K562 (cell line): ENCODE measurements at regions not wholly inside any gene's neighbourhood (a gene's known extent, or its start where the extent isn't known, plus 50 kb on each side); places are given as distances from the start of the nearest gene placed in this dataset.
"Not testable (repeated sequence)": the region's sequence is repeated elsewhere in the genome, so short reads cannot be mapped to it uniquely, and the experiment has no call there.

ENCODE experiments used
- HCFC1 ChIP-seq: IDR thresholded peaks from 2 replicates; pipeline ENCODE4 v1.6.1; 2012; ENCODE audit warnings: low read depth, low read length, improper control_type of control experiment
- HMGXB4 ChIP-seq: sonication (generic); formaldehyde crosslinking; IDR thresholded peaks from 2 replicates; pipeline ENCODE4 v1.8.1; 2023; ENCODE audit warnings: mild to moderate bottlenecking, missing genetic modification reagents

GRCh38 chr11:3488003-3488402 is 109.1 kb upstream of the ZNF195 start:
- not testable (repeated sequence) for TF ChIP-seq HMGXB4 (CRISPR knock-in tag); HCFC1
